GM18951 (cell line): ENCODE measurements at regions not wholly inside any gene's neighbourhood (a gene's known extent, or its start where the extent isn't known, plus 50 kb on each side); places are given as distances from the start of the nearest gene placed in this dataset.

Source experiments
- POLR2A ChIP-seq: IDR thresholded peaks from 4 replicates; pipeline ENCODE4 v1.6.1; 2011; ENCODE audit warnings: mild to moderate bottlenecking; ENCODE audit not compliant: insufficient read length, insufficient read depth; ENCODE audit errors: extremely low read depth
- in situ Hi-C: fragments of 300-500 bp; cut with MboI; formaldehyde crosslinking; loops from one replicate; pipeline ENCODE4 v1.12.0; 2022; ENCODE audit warnings: low sequenced_read_pairs, mixed read lengths, inconsistent platforms; ENCODE audit not compliant: unreplicated experiment

GRCh38 chr4:62952366-62952765 is 1456.9 kb downstream of the TECRL start:
- in situ Hi-C loops: no loop called here
- no peak for TF ChIP-seq POLR2A

DNA sequence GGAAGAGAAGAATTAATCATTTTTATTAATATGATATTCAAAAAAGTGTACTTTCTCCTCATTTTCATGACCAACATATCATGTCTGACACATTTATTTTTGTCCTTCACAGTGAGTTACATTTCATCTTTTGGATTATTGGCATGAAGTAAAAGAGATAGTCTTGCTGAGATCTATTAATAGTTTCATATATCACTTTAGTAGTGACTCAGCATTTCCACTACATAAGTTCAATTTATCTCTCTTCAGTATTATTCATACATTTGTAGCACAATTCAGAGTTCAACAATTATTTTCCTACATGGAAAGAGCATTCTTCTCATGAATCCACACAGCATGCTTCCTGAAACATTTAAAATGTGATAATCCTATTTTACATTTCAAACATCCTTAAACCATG is 1461.1 kb downstream of the TECRL start:
- in situ Hi-C loops: no loop called here
- TF ChIP-seq POLR2A: no peak

- in situ Hi-C loops: no loop called here
- no peak for TF ChIP-seq POLR2A
Measured at GRCh38 chr4:62940229-62940628, 1469.0 kb downstream of the TECRL start.

DNA sequence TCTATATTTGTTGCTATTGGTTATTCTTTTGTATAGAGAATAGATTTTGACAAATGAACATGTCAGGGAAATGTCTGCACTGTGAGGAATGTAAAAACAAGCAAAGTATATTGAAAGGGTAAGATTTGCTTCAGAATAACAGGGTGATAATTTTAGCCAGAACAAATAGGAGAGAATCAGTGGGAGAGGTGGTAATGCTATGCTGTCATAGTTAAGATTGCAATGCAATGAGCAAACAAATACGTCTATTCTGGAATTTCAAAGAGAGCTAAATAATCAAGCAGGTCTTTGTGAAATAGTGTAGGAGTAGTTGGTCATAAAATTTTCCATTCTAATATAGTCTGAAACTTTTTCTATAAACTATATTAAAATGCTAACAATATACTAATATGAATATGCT is 1478.4 kb downstream of the TECRL start:
- in situ Hi-C loops: no loop called here
- TF ChIP-seq POLR2A: no peak

- in situ Hi-C loops: no loop called here
- TF ChIP-seq POLR2A: no peak
Measured at GRCh38 chr4:62928483-62928882, 1480.8 kb downstream of the TECRL start.

- in situ Hi-C loops: no loop called here
- no peak for TF ChIP-seq POLR2A
Measured at GRCh38 chr4:62927574-62927973, 1481.7 kb downstream of the TECRL start.

GRCh38 chr4:62923783-62924182 is 1485.5 kb downstream of the TECRL start:
- in situ Hi-C loops: no loop called here
- no peak for TF ChIP-seq POLR2A

- in situ Hi-C loops: no loop called here
- no peak for TF ChIP-seq POLR2A
Measured at GRCh38 chr4:62917649-62918048, 1491.6 kb downstream of the TECRL start.

DNA sequence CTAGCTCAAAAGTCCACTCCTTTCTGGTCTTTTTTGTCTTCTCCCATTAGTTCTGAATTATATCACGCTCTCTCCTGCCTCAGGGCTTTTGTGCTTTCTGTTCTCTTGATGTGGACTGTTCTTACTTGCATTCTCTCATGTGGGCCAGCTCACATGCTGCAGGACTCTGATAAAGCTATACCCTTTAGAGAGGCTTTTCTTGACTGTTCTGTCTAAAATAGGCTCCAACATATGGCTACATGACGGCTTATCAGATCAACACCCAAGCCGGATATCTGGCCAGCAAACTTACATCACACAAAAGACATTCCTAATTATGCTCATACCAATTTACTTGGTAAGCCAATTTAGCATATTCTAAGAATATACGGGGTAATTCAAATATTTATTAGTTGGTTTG is 1494.5 kb downstream of the TECRL start:
- in situ Hi-C loops: no loop called here

GRCh38 chr4:62913065-62913464 is 1496.2 kb downstream of the TECRL start:
- TF ChIP-seq POLR2A: no peak
- in situ Hi-C loops: no loop called here

More for the DNA sequence above, 1494.5 kb downstream of the TECRL start:
- TF ChIP-seq POLR2A: no peak

DNA sequence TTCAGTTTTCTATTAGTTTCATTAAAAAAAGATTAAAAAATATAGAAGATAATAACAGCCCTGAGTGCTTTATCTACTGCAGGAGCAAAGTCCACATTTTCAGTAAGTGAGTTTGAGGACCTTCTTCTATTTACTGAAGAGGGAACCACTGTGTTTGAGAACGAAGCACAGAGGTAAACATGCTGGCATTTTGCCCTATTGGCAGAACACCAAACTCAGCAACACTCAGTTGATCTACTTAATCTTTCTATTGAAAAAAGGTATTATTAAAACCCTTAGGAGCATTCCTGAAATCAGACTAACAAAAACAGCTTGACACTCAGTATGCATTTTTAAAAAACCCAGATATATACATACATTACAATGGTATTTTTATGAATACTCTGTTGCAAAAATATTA is 1496.7 kb downstream of the TECRL start:
- in situ Hi-C loops: no loop called here
- no peak for TF ChIP-seq POLR2A

DNA sequence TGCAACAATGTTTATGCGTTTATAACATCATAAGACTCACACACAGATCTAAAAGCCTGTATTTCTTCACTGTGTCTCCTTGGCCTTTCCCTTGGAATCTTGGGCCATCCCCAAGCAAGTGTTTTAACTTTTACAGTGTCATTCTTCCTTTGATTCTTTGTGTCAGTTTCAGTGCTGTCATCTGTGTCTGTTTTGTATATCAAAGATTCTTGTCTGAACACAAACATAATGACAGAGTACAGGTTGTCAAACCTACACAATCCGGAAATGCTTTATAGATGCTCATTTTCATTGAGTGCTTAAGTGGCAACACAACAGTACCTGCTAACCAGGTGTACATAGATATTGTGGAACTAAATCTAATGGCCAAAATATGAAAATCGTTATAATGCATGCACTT is 1500.0 kb downstream of the TECRL start:
- in situ Hi-C loops: no loop called here
- no peak for TF ChIP-seq POLR2A

- in situ Hi-C loops: no loop called here
- TF ChIP-seq POLR2A: no peak
Measured at GRCh38 chr4:62901101-62901500, 1508.1 kb downstream of the TECRL start.

DNA sequence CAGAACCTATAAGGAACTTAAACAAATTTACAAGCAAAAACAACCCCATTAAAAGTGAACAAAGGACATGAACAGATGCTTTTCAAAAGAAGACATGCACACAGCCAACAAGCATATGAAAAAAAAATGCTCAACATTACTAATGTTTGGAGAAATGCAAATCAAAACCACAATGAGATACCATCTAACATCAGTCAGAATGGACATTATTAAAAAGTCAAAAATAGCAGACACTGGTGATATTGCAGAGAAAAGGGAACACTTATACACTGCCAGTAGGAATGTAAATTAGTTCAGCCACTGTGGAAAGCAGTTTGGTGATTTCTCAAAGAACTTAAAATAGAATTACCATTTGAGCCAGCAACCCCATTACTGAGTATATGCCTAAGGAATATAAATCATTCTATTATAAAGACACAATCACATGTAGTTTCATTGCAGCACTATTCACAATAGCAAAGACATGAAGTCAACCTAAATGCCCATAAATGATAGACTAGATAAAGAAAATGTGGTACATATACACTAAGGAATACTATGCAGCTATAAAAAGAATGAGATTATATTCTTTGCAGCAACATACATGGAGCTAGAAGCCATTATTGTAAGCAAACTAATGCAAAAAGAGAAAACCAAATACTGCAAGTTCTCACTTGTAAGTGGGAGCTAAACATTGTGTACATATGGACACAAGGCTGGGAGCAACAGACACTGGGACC is 1509.4 kb downstream of the TECRL start:
- in situ Hi-C loops: no loop called here
- TF ChIP-seq POLR2A: no peak

DNA sequence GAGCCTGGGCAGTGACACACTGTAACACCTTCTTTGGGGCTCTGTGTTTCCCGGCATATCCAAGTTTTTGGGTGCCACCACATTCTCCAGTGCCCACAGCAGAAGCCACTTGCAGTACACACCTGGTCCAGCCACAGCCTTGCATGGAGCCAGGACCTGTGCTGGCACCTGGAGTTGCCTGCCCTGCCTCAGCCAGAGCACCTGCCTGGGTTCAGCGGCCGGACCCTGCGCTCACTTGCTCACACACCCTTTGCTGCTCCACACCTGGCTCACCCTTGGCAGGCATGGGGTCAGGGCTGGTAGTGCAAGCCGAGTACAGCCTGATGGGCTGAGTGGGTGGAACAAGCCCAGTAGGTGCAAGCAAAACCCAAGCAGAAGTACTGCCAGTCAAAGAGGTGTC is 1511.1 kb downstream of the TECRL start:
- TF ChIP-seq POLR2A: no peak
- in situ Hi-C loops: no loop called here

DNA sequence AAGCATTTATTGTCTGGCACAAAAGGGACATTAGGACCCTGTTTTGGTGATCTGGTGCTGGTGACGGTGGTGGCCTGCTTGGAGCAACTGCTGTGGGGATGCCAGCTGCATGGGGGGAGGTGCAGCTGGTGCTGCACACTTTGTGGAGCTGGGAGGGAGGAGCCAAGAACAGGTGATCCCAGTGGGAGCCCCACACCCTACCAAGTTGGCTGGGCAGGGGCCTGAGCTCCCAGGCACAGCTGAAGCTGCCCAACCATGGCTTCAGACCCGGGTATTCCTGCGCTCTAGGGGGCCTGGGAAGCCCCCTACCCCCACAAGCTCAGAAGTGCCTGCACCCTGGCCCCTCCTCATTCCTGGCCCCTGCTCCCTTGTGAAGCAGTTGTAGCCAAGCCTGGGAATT is 1512.5 kb downstream of the TECRL start:
- in situ Hi-C loops: no loop called here

More for the DNA sequence above, 1512.5 kb downstream of the TECRL start:
- TF ChIP-seq POLR2A: no peak
